ENCODE measurements at regions not wholly inside any gene's neighbourhood (a gene's known extent, or its start where the extent isn't known, plus 50 kb on each side); places are given as distances from the start of the nearest gene placed in this dataset.
A peak's percentile ranks its signal among the peaks of the same experiment; 100 is the strongest.

DNA sequence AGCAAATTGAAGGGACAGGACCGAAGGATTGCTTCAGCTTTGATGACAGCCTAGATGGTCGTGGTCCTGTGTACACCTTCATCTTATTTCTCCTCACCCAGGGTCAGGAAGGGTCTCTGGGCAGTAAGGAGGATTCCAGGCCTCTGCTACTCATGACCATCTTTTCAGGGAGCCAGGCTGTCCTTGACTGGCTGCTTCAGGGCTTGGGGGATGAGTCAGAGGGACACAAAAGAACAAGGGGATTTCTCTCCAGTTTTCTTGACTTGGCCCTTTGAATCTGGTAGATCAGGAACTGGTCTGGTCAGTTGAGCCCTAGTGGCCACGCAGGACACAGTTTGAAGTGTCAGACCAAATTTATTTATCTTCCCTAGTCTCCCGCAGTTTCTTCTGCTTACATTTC is 402.1 kb upstream of the CHD6 start:
- H3K27me3 Mint-ChIP-seq (ENCODE audit: low read depth): peaks cover 45% of the 10 kb centered on the region
- no peaks in the 10 kb centered on the region for H3K36me3 Mint-ChIP-seq (ENCODE audit: low read depth)
- no peak overlapping the region for H3K4me3 Mint-ChIP-seq
- H3K4me1 Mint-ChIP-seq: no peaks in the 10 kb centered on the region
- no peaks in the 10 kb centered on the region for H3K9me3 Mint-ChIP-seq
- no peak for TF ChIP-seq CTCF (conservative IDR thresholded peaks at IDR 0.05)
- no peak for DNase-seq (ENCODE audit: low read depth, low spot score)
- no peak overlapping the region for H3K27ac Mint-ChIP-seq (ENCODE audit: unreplicated experiment)

DNA sequence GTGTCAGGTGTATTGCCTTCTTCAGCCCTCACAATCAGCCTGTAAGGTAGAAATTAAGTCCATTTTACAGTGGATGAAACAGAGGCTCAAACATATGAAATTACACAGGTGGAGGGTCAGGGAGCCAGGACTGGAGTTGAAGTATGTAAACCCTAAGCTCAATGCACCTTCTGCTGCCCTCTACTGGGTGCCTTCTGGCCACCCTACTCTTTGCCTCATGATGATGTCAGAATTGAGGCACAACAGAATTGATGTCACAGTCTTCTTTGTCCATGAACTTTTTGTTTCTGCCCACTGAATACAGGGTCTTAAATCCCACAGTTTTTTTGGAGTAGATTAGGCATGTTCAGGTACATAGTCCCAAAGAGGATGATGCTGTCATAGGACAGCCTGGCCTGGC is 400.8 kb upstream of the CHD6 start:
- H3K4me1 Mint-ChIP-seq: no peaks in the 10 kb centered on the region
- peaks cover 38% of the 10 kb centered on the region for H3K27me3 Mint-ChIP-seq (ENCODE audit: low read depth)
- no peaks in the 10 kb centered on the region for H3K36me3 Mint-ChIP-seq (ENCODE audit: low read depth)
- no peak overlapping the region for H3K4me3 Mint-ChIP-seq
- peak; percentile 38 for TF ChIP-seq CTCF (conservative IDR thresholded peaks at IDR 0.05)
- DNase-seq (ENCODE audit: low read depth, low spot score): no peak
- no peak overlapping the region for H3K27ac Mint-ChIP-seq (ENCODE audit: unreplicated experiment)
- no peaks in the 10 kb centered on the region for H3K9me3 Mint-ChIP-seq

DNA sequence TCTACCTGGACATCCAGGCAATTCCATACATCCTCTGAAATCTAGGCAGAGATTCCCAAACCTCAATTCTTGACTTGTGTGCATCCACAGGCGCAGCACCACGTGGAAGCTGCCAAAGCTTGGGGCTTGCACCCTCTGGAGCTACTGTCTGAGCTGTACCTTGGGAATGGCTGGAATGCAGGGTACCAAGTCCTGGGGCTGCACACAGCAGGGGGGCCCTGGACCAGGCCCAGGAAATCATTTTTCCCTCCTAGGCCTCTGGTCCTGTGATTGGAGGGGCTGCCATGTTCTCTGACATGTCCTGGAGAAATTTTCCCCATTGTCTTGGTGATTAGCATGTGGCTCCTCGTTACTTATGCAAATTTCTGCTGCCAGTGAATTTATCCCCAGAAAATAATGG is 391.9 kb upstream of the CHD6 start:
- no peak for DNase-seq (ENCODE audit: low read depth, low spot score)
- Mint-ChIP-seq H3K27ac (ENCODE audit: unreplicated experiment) (no peak overlapping the region), H3K36me3 (ENCODE audit: low read depth) (peaks cover 9% of the 10 kb centered on the region), H3K27me3 (ENCODE audit: low read depth) (peaks cover 24% of the 10 kb centered on the region), H3K4me3 (no peak overlapping the region), H3K9me3 (peaks cover 13% of the 10 kb centered on the region), H3K4me1 (no peaks in the 10 kb centered on the region)
- no peak for TF ChIP-seq CTCF (conservative IDR thresholded peaks at IDR 0.05)

DNA sequence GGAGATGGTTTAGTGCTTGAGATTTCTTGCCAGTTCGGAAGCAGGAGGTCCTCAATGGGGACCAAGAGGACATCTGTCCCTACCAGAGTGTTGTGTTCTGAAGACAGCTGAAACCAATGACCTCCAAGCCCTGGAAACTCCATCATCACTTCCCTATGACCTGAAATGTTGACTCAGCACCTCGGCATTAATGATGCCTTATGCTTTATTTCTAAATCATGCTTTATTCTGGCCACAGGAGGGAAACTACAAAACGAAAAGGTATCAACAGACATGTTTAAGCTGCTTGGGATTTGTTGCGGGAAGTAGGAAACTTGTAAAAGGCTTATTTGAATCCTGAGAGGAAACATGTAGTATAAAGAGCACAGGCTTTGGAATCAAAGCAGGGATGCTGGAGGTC is 389.1 kb upstream of the CHD6 start:
- no peak overlapping the region for H3K4me3 Mint-ChIP-seq
- H3K27ac Mint-ChIP-seq (ENCODE audit: unreplicated experiment): no peak overlapping the region
- peaks cover 13% of the 10 kb centered on the region for H3K9me3 Mint-ChIP-seq
- H3K36me3 Mint-ChIP-seq (ENCODE audit: low read depth): peaks cover 9% of the 10 kb centered on the region
- no peak for TF ChIP-seq CTCF (conservative IDR thresholded peaks at IDR 0.05)
- H3K4me1 Mint-ChIP-seq: no peaks in the 10 kb centered on the region
- peaks cover 24% of the 10 kb centered on the region for H3K27me3 Mint-ChIP-seq (ENCODE audit: low read depth)
- DNase-seq (ENCODE audit: low read depth, low spot score): no peak

DNA sequence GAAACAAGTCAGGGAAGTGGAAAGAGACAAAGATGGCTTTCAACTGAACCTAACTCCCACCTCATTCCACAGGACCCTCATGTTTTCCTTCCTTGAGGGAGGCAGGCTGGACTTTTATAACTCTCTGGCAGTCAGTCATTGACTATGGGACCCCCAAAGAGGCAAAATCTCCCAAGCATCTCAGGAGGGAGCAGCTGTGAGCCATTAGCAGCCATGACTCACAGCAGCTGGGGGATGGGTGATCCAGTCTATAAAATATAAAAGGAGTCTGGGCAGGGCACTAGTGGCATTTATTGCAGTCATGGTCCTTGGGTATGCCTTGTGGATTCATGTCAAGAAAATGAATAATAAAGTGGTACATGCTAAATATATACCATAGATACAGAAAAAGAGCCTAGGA is 387.0 kb upstream of the CHD6 start:
- H3K4me3 Mint-ChIP-seq: no peak overlapping the region
- H3K36me3 Mint-ChIP-seq (ENCODE audit: low read depth): no peaks in the 10 kb centered on the region
- no peaks in the 10 kb centered on the region for H3K4me1 Mint-ChIP-seq
- DNase-seq (ENCODE audit: low read depth, low spot score): no peak
- no peak overlapping the region for H3K27ac Mint-ChIP-seq (ENCODE audit: unreplicated experiment)
- H3K27me3 Mint-ChIP-seq (ENCODE audit: low read depth): peaks cover 19% of the 10 kb centered on the region
- TF ChIP-seq CTCF (conservative IDR thresholded peaks at IDR 0.05): no peak
- peaks cover 5% of the 10 kb centered on the region for H3K9me3 Mint-ChIP-seq

DNA sequence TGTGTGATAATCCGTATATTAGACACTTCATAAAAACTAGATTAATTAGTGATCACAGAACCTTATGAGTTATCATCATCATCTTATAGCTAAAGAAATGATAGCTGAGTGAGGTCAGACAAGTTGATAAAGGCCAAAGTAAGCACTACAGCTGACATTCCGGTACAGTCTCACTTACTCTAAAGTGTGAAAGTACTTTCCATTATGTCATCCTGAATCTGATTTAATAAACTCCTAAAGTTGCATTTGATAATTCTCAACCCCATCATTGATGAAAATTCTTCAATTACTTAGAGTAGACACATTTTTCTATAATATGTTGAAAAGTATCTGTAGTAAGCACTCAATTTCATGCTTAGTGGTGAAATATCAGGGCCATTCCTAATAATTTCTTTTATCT is 385.2 kb upstream of the CHD6 start:
- Mint-ChIP-seq H3K27ac (ENCODE audit: unreplicated experiment) (no peak overlapping the region), H3K27me3 (ENCODE audit: low read depth) (peaks cover 19% of the 10 kb centered on the region), H3K9me3 (peaks cover 2% of the 10 kb centered on the region), H3K4me3 (no peak overlapping the region), H3K4me1 (no peaks in the 10 kb centered on the region), H3K36me3 (ENCODE audit: low read depth) (peaks cover 2% of the 10 kb centered on the region)
- no peak for TF ChIP-seq CTCF (conservative IDR thresholded peaks at IDR 0.05)
- no peak for DNase-seq (ENCODE audit: low read depth, low spot score)
